Erythroblast (primary cell): ENCODE measurements at regions not wholly inside any gene's neighbourhood (a gene's known extent, or its start where the extent isn't known, plus 50 kb on each side); places are given as distances from the start of the nearest gene placed in this dataset.
"Not testable (repeated sequence)": the region's sequence is repeated elsewhere in the genome, so short reads cannot be mapped to it uniquely, and the experiment has no call there.

Source experiments
- DNase-seq, 2 experiments: peaks; one replicate each; lab custom pipeline; 2025; lab: John Stamatoyannopoulos, UW
- GATA1 ChIP-seq: IDR thresholded peaks from 2 replicates; pipeline ENCODE4 v1.6.1; 2011; ENCODE audit warnings: low read depth, mild to moderate bottlenecking, control low read depth, low read length, moderate library complexity
- POLR2A ChIP-seq: IDR thresholded peaks from 2 replicates; pipeline ENCODE4 v1.6.1; 2011; ENCODE audit warnings: mild to moderate bottlenecking, low read length

GRCh38 chr3:87706176-87706575 is 352.6 kb downstream of the CGGBP1 start:
- no peak for DNase-seq

DNA sequence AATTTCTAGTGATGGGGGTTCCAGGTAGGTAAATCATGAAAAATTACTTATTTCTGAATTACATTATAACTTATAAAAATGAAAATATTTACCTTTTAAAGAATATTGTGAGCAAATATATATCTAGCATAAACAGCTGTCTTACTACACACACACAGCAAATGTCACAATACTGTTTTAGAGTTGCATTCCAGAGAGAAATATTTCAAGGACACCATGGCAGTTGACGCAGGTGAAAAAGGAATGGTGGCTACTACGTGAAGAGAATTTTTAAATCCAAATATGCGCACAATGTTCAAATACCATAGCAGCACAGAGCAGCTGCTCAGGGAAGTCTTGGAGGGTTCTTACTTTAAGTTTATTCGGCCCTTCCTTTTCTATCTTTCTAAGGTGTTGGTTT is 356.2 kb downstream of the CGGBP1 start:
- TF ChIP-seq POLR2A: no peak
- TF ChIP-seq GATA1: no peak

More at GRCh38 chr3:87706176-87706575, 352.6 kb downstream of the CGGBP1 start:
- TF ChIP-seq POLR2A (no peak), GATA1 (no peak)

DNA sequence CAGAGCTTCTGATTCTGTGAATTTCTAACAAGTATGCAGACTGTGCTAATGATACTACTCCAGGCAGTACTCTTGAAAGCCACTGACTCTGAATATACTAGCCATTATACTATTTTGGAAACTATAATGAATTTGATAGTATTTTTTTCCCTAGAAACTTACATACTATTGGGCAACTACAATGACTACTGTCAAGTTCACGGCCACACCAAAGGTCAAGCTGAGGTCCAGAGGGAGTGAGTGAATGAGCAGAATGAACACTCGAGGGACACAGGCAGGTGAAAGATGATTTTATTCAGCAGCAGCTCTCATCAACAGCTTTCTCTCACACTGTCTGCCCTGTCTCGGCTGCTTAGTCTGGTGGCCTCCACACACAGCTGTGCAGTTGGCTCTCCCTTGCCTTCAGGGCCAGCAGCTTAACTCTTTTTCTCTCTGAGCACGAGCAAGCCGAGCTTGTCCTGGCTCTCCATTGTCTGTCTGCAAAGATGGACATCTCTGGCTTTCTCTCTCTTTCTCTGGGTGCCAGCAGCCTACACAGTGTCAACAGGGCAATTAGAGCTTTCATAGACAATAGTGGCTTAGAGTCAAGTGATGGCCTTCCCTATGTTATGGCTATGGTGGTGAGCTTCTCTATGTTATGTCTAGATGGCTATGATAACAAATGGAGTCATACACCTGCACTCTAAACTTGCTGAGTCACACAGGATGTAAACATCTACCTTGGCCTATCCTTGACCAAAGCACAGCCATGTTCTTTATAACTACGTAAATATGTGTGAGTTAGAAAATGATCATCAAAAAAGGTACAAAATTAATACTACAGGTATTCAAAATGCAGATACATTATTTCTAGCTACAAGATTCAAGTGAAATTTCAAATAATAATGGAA is 362.4 kb downstream of the CGGBP1 start:
- TF ChIP-seq POLR2A: no peak
- TF ChIP-seq GATA1: no peak
- no peak for DNase-seq

More for the DNA sequence above, 356.2 kb downstream of the CGGBP1 start:
- no peak for DNase-seq

DNA sequence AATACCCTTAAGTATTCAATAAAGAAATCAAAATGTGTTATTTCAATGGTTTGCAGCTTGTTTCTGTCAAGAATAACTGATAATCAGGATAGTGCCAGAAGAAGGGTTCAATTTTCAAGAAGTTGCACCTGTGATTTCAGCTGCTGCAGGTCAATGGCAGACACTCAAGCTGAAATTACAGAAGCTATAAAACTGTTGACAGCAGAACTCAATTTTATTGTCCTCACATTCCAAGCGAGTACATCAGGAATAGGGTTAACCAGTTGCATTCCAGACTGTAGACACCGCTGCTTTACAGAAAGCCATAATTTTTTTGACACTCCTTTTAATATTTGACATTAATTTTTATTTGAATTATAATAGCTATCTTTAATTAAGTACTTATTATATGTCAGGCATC is 364.1 kb downstream of the CGGBP1 start:
- DNase-seq: no peak
- TF ChIP-seq GATA1 (no peak), POLR2A (no peak)

GRCh38 chr3:87691109-87691508 is 367.7 kb downstream of the CGGBP1 start:
- TF ChIP-seq POLR2A: no peak
- no peak for TF ChIP-seq GATA1
- no peak for DNase-seq

- DNase-seq: not testable (repeated sequence)
These were observed 379.7 kb downstream of the CGGBP1 start for GRCh38 chr3:87678984-87679660.

DNA sequence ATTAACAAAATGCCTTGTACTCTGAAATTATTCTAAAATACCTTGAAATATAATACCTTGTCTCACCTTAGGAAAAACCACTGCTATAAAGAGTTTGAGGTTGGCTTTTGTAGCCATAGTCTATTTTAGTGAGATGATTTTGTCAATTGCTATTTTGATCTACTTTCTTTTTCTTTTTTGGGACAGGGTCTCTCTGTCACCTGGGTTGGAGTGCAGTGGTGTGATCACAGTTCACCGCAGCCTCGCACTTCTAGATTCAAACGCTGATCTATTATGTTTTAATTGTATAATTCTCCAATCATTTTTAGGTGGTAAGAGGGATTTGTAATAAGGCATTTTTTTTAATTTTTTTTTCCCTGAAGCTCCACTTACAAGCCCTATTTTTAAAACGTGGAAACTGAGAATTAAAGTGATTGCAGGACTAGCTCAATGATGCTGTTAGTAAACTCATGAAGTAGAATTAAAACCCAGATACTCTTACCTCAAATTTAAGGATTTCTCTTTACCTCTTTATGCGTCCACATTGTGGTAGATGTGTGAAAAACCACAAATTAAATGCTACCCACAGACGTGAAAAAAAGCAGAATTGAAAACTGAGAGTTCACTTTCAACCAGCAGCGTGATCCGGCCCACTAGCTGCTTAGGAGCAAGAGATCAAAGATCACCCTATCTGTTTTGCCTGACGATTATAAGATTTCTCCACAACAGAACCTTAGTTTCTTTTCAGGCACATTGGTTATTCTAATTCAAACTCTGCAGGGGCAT is 384.2 kb downstream of the CGGBP1 start:
- TF ChIP-seq POLR2A (no peak), GATA1 (no peak)
- no peak for DNase-seq

DNA sequence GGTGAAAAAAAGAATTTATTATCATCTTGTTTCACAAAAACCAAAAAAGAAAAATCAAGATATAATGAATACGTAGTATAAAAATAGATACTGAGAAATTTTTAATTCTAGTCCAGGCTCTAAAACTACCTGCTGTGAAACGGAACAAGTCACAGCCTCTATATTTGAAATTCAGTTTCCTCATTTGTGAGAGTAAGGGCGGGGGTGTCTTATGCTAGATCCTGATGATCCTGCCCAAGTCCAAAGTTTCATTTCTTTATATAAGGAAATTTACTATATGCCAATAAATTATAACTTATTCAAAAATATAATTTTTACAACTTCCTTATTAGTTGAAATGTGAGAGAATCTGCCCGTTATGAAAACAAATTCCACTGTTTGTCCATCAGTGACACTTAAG is 385.7 kb downstream of the CGGBP1 start:
- no peak for DNase-seq
- no peak for TF ChIP-seq GATA1
- no peak for TF ChIP-seq POLR2A

- TF ChIP-seq GATA1: no peak
- TF ChIP-seq POLR2A: no peak
- DNase-seq: no peak
These were observed 377.8 kb upstream of the POU1F1 start for GRCh38 chr3:87654184-87654583.

DNA sequence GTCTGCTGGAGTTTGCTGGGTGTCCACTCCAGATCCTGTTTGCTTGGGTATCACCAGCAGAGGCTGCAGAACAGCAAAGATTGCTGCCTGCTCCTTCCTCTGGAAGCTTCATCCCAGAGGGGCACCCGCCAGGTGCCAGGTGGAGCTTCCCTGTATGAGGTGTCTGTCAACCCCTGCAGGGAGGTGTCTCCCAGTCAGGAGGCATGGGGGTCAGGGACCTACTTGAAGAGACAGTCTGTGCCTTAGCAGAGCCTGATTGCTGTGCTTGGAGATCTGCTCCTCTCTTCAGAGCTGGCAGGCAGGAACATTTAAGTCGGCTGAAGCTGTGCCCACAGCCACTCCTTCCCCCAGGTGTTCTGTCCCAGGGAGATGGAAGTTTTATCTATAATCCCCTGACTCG is 376.8 kb upstream of the POU1F1 start:
- DNase-seq: not testable (repeated sequence)

DNA sequence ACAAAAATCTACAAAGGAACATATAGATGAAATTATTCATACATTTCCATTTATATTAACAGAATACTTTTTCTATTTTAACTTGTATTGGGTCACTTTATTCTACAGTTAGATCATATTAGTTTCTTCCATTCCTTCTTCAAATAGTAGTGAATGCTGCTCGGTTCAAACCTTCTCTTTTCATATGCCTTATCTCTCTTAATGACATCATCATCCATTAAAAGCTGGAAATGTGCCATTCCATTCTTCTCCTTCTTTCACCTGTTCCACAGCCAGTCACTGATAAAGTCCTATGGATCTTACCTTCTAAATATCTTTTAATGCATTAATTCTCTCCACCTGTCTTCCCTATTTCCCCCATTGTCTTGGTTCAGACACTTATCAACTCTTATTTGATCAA is 358.0 kb upstream of the POU1F1 start:
- DNase-seq: no peak
- TF ChIP-seq GATA1 (no peak), POLR2A (no peak)

- DNase-seq: no peak
- TF ChIP-seq GATA1 (no peak), POLR2A (no peak)
These were observed 350.9 kb upstream of the POU1F1 start for GRCh38 chr3:87627316-87627715.

- no peak for DNase-seq
- TF ChIP-seq GATA1 (no peak), POLR2A (no peak)
These were observed 350.2 kb upstream of the POU1F1 start for GRCh38 chr3:87626546-87626945.

GRCh38 chr3:87625876-87626275 is 349.5 kb upstream of the POU1F1 start:
- TF ChIP-seq GATA1 (no peak), POLR2A (no peak)
- no peak for DNase-seq
